ENCODE measurements at regions not wholly inside any gene's neighbourhood (a gene's known extent, or its start where the extent isn't known, plus 50 kb on each side); places are given as distances from the start of the nearest gene placed in this dataset.

GRCh38 chr5:165560648-165561047, 2055.2 kb downstream of the MAT2B start:
- no CpG with 5 or more reads among the region's 1 CpG for WGBS (ENCODE audit: insufficient coverage)
- Mint-ChIP-seq H3K27ac (no peak overlapping the region), H3K4me3 (no peak overlapping the region), H3K4me1 (peaks cover 6% of the 10 kb centered on the region), H3K9me3 (ENCODE audit: insufficient read depth) (peaks cover 4% of the 10 kb centered on the region), H3K27me3 (no peaks in the 10 kb centered on the region)
- H3K36me3 ChIP-seq (replicated peaks in 1 of 2; ENCODE audit: control extremely low read depth in 1 of 2, control insufficient read depth in 1 of 2, extremely low read depth in 1 of 2, insufficient read depth in 2 of 2, low read length in 1 of 2): no peaks in the 10 kb centered on the region
- no peak overlapping the region for H3K9ac ChIP-seq (ENCODE audit: low read length)
- no peaks in the 10 kb centered on the region for H3K27me3 ChIP-seq (replicated peaks in 1 of 4; ENCODE audit: control extremely low read depth in 1 of 4, control insufficient read depth in 3 of 4, insufficient read depth in 4 of 4, low read length in 3 of 4)
- CTCF ChIA-PET: no interaction called here
- ATAC-seq (ENCODE audit: low read depth) (no peak), DNase-seq (no peak)
- no peak overlapping the region for H3K27ac ChIP-seq (ENCODE audit: low read length in 2 of 2)
- no peaks in the 10 kb centered on the region for H4K20me1 ChIP-seq (ENCODE audit: control insufficient read depth, insufficient read depth, low read length, poor library complexity, severe bottlenecking)
- no peak overlapping the region for H3K4me2 ChIP-seq (replicated peaks; ENCODE audit: low read depth, low read length, poor library complexity, severe bottlenecking)
- no peaks in the 10 kb centered on the region for H3K79me2 ChIP-seq (ENCODE audit: control insufficient read depth, insufficient read depth, low read length)
- H3K4me3 ChIP-seq (ENCODE audit: control extremely low read depth in 1 of 5, extremely low read depth in 1 of 5, insufficient read depth in 1 of 5, low read depth in 2 of 5, low read length in 4 of 5): no peak overlapping the region
- H2AFZ ChIP-seq (ENCODE audit: insufficient read depth, low read depth, low read length, poor library complexity, severe bottlenecking): no peak overlapping the region
- no peaks in the 10 kb centered on the region for H3K9me3 ChIP-seq (ENCODE audit: control extremely low read depth in 1 of 3, control insufficient read depth in 2 of 3, insufficient read depth in 1 of 3, low read length in 2 of 3)
- peaks cover 0 to 6% of the 10 kb centered on the region in 2 donors for H3K4me1 ChIP-seq (ENCODE audit: control insufficient read depth in 2 of 2, insufficient read depth in 2 of 2, low read length in 2 of 2)
- TF ChIP-seq CTCF (IDR thresholded peaks at IDR 0.05): no peak
- TF ChIP-seq EZH2 (IDR thresholded peaks at IDR 0.05; ENCODE audit: borderline replicate concordance, insufficient read depth, low read depth, low read length, poor library complexity, severe bottlenecking): no peak
- intact Hi-C loops (cut with micrococcal nuclease): no loop called here
- POLR2A ChIA-PET: no interaction called here

GRCh38 chr5:165565911-165566310, 2060.5 kb downstream of the MAT2B start:
- H3K4me1 Mint-ChIP-seq: no peaks in the 10 kb centered on the region
- H3K4me3 ChIP-seq (ENCODE audit: control extremely low read depth in 1 of 5, extremely low read depth in 1 of 5, insufficient read depth in 1 of 5, low read depth in 2 of 5, low read length in 4 of 5): no peak overlapping the region
- no peak overlapping the region for H2AFZ ChIP-seq (ENCODE audit: insufficient read depth, low read depth, low read length, poor library complexity, severe bottlenecking)
- CTCF ChIA-PET: no interaction called here
- H3K4me1 ChIP-seq (ENCODE audit: control insufficient read depth in 2 of 2, insufficient read depth in 2 of 2, low read length in 2 of 2): no peaks in the 10 kb centered on the region
- H3K36me3 ChIP-seq (replicated peaks in 1 of 2; ENCODE audit: control extremely low read depth in 1 of 2, control insufficient read depth in 1 of 2, extremely low read depth in 1 of 2, insufficient read depth in 2 of 2, low read length in 1 of 2): no peaks in the 10 kb centered on the region
- intact Hi-C loops (cut with micrococcal nuclease): no loop called here
- H3K9me3 Mint-ChIP-seq (ENCODE audit: insufficient read depth): peaks cover 2% of the 10 kb centered on the region
- POLR2A ChIA-PET: no interaction called here
- H3K27ac Mint-ChIP-seq: no peak overlapping the region
- H3K79me2 ChIP-seq (ENCODE audit: control insufficient read depth, insufficient read depth, low read length): no peaks in the 10 kb centered on the region
- H3K9me3 ChIP-seq (ENCODE audit: control extremely low read depth in 1 of 3, control insufficient read depth in 2 of 3, insufficient read depth in 1 of 3, low read length in 2 of 3): peaks cover 0 to 3% (median 2%) of the 10 kb centered on the region in 3 donors
- no peak overlapping the region for H3K9ac ChIP-seq (ENCODE audit: low read length)
- H3K27ac ChIP-seq (ENCODE audit: low read length in 2 of 2): no peak overlapping the region
- no peak for ATAC-seq (ENCODE audit: low read depth)
- TF ChIP-seq CTCF (IDR thresholded peaks at IDR 0.05) (no peak), EZH2 (IDR thresholded peaks at IDR 0.05; ENCODE audit: borderline replicate concordance, insufficient read depth, low read depth, low read length, poor library complexity, severe bottlenecking) (no peak)
- DNase-seq: no peak
- no peaks in the 10 kb centered on the region for H4K20me1 ChIP-seq (ENCODE audit: control insufficient read depth, insufficient read depth, low read length, poor library complexity, severe bottlenecking)
- H3K27me3 ChIP-seq (replicated peaks in 1 of 4; ENCODE audit: control extremely low read depth in 1 of 4, control insufficient read depth in 3 of 4, insufficient read depth in 4 of 4, low read length in 3 of 4): no peaks in the 10 kb centered on the region
- H3K4me2 ChIP-seq (replicated peaks; ENCODE audit: low read depth, low read length, poor library complexity, severe bottlenecking): no peak overlapping the region
- H3K4me3 Mint-ChIP-seq: no peak overlapping the region
- H3K27me3 Mint-ChIP-seq: no peaks in the 10 kb centered on the region
- 40% methylated on average over 1 of the region's 4 CpGs for WGBS (ENCODE audit: insufficient coverage)
